PC-3 (cell line): ENCODE measurements at regions not wholly inside any gene's neighbourhood (a gene's known extent, or its start where the extent isn't known, plus 50 kb on each side); places are given as distances from the start of the nearest gene placed in this dataset.

Source experiments
- EZH2 ChIP-seq: fragments of 300-600 bp; sonication (generic); IDR thresholded peaks from one replicate; pipeline ENCODE4 v1.6.1; 2017; ENCODE audit warnings: antibody characterized with exemption, mild to moderate bottlenecking, low read length; ENCODE audit not compliant: unreplicated experiment
- EZH2phosphoT487 ChIP-seq: fragments of 300-600 bp; sonication (generic); IDR thresholded peaks from 2 replicates; pipeline ENCODE4 v1.6.1; 2018; ENCODE audit warnings: mild to moderate bottlenecking, antibody characterized with exemption, low read length, borderline replicate concordance
- TF ChIP-seq, protein P1 (sequence below): fragments of 300-600 bp; sonication (generic); conservative IDR thresholded peaks from 2 replicates; pipeline ENCODE4 v1.5.1; 2017; ENCODE audit warnings: antibody characterized with exemption, low read depth, mild to moderate bottlenecking, low read length

- TF ChIP-seq EZH2phosphoT487 (no peak), EZH2 (no peak)
- TF ChIP-seq, protein P1, sequence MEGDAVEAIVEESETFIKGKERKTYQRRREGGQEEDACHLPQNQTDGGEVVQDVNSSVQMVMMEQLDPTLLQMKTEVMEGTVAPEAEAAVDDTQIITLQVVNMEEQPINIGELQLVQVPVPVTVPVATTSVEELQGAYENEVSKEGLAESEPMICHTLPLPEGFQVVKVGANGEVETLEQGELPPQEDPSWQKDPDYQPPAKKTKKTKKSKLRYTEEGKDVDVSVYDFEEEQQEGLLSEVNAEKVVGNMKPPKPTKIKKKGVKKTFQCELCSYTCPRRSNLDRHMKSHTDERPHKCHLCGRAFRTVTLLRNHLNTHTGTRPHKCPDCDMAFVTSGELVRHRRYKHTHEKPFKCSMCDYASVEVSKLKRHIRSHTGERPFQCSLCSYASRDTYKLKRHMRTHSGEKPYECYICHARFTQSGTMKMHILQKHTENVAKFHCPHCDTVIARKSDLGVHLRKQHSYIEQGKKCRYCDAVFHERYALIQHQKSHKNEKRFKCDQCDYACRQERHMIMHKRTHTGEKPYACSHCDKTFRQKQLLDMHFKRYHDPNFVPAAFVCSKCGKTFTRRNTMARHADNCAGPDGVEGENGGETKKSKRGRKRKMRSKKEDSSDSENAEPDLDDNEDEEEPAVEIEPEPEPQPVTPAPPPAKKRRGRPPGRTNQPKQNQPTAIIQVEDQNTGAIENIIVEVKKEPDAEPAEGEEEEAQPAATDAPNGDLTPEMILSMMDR, result no peak
Measured at GRCh38 chr7:156509216-156509615, 131.4 kb upstream of the RNF32 start.
